Hypothalamus (tissue), 51 donors: ENCODE measurements at regions not wholly inside any gene's neighbourhood (a gene's known extent, or its start where the extent isn't known, plus 50 kb on each side); places are given as distances from the start of the nearest gene placed in this dataset.

Source experiments
- DNase-seq, 51 donors: peaks; one replicate each; lab custom pipeline; 2025; lab: John Stamatoyannopoulos, UW

DNA sequence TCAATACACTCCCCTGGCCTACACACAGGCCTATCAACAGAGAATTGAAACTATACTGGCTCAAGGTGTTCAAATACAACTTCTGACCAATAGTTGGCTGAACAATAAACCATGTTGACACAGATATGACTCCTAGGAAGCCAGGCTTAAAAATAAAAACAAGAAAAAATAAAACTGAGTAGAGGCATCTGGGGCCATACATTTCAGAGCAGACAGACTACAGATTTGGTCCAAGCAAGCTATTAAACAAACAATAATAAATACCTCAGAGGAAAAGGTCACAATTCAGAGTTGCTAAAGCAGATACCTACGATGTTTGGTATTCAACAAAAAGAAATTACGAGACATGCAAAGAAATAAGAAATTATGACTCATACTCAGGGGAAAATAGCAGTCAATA lies 132.8 kb upstream of the ACVR2A start:
- no peak for DNase-seq

DNA sequence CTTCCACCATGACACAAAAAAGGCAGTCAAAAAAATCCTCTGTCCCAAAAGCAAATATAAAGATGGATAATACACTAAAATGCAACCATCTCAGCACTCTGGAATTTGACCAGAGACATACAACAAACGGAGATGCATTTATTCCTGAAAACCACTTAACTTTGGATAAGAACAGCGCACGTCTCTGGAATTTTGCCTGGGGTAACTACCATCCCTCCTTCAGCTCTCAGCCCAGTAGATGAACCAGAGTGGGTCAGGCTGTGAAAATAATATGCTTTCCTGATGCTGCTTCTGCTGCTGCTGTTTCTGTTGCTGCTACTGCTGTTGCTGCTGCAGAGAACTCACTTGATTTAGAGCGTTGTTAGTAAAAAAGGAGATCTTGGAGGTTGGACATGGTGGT lies 133.8 kb upstream of the ACVR2A start:
- no peak for DNase-seq

DNA sequence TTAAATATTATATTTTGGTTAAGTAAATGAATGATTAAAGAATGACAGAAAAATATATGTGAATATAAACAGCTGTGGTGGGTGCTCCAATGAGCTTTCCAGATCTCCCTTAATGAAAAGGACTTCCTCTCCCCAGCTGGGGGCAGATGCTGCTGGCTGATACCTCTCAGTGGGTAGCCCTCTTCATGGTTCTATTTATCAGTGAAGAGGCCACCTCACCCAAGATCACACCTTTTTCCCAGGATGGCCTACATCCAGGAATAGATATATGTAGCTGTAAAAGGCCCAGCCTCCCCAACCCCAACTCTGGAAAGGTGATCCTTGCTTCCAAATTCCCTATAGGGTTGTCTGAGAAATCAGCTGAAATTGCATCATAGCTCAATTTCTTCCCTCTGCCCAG lies 135.2 kb upstream of the ACVR2A start:
- no peak for DNase-seq

DNA sequence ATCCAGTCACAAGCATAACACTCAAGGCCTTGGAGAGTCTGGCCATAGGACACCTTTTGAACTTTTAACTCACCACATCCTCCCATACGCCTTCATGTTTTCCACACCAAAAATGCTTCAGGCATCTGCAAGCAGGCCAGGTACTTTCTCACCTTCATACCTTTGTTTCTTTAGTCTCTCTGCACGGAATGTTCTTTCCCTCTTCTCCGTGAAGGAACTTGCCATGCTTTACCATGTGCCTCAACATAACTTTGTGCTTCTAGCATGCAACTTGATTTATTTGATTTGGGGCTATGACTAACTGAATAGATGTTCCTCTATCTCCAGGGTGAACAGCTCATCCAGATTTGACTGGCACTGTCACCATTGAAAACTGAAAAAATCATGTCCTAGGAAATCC lies 141.7 kb upstream of the ACVR2A start:
- no peak for DNase-seq

DNA sequence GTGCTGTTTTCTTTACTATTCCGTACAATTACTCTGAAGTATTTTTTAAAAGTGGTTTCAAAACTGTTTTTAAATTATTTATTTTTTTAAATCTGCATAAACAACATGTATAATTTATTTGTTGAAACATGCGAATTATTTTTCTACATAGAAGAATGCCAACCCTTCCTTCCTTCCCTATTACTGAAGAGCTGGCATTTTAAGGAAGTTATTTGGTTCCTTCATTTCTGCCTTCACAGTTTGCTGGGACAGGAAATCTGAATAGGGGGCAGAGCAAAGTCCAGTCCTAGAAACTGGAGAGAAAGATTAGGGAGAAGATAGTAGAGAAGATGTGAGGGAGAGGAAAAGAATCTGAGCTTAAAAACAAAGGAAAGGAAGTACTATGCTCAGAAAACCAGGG lies 146.7 kb upstream of the ACVR2A start:
- DNase-seq = no peak

DNA sequence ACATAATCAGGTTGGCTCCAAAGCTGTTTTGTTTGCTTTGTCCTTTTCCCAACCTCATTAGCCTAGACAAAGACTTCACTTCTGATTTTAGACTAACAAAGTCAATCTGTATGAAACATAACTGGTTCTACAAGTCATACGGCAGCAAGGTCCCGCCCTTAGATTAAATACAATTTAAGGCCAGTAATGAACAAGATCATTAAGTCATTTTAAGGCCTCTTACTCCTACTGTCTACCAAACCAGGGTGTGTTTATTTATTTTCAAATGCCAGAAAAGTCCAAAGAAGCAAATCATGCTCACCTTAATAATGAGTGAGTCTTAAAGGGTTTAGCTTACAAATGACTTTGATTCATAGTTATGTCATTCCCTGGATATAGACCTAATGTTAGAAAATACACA lies 148.4 kb upstream of the ACVR2A start:
- DNase-seq = no peak

DNA sequence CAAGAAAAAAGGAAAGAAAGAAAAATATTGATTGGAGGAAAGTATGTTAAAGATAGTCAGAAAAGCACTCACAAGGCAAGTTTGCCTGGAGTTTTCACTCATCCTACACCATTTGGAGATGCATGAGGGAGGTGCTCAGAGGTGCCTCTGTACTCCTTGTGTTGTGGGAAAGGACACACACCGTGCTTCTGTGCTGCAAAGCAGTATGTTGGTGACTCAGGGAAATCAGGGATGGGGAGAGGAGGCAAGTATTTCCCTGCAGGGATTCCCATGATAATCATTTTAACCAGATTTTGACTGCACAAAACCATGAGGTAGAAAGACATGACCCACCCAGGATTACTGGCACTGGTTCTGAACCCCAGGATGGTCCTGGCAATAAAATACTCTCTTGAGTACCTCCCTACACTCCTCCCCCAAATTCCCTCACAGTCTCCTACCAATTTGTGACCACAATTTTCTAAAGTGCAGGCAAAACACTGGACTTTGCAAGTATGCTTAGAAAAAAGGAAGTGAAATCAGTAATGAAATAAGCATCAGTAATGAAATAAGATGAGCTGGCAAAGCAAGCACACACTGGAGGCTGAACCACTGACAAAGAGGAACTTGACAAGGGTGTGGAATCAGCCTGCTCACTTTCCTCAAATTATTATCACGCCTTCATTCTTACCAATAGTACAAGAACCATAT lies 155.5 kb upstream of the ACVR2A start:
- no peak for DNase-seq

DNA sequence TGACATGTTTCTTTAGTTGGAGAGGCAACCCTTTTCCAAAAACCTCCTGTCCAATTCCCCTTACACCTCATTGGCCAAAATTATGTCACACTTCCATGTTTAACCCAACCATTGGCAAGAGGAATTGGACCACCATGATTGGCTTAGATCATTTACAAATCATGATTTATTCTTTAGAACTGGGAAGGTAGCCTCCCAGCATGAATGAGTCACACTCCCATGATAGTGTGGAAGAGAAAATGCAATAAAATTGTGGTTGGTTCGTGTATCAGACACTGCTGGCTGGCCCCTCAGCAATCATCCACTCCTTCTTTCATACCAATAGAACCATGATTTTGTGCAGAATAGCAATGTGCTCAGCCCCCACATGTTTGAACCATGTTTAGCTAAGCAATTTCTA lies 156.6 kb upstream of the ACVR2A start:
- no peak for DNase-seq

DNA sequence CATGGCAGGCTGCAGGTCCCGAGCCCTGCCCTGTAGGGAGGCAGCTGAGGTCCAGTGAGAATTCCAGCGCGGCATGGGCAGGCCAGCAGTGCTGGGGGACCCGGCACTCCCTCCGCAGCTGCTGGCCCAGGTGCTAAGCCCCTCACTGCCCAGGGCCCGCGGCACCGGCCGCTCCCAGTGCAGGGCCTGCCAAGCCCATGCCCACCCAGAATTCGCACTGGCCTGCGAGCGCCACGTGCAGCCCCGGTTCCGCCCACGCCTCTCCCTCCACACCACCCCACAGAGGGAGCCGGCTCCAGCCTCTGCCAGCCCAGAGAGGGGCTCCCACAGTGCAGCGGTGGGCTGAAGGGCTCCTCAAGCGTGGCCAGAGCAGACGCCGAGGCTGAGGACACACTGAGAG lies 158.5 kb upstream of the ACVR2A start:
- no peak for DNase-seq

DNA sequence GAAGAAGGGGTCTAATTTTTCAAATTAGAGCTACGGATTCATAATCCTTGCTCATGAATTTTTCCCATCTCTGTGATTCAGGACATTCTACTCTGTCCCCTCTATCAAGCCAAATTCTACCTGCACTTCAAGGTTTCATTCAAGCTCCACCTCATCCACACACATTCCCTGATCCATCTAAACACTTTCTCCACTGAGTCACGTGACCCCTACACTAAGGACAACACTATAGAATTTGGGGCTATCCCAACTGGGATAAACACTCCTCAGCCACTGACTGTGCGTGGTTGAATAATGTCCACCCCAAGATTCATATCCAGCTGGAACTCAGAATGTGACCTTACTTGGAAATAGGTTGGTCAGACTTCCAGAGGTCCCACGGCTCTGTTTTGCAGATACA lies 159.9 kb upstream of the ACVR2A start:
- no peak for DNase-seq

DNA sequence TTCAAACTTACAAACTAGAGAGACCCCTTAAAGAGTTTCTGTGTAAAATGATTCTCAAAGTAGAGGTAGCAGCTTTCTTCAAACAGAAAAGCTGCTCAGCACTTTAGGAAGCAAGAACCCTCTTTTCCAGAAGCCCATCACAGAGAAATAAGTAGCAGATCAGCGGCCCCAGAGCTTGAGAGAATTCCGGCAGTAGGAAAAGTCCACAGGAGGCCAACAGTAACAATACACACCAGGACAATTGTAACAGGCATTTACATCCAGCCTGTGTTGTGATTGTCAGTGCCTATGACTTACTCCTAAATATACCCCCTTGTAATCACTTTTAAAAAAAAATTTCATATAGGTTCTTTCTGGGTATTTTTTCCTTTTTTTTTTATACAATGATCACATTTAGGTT lies 161.4 kb upstream of the ACVR2A start:
- DNase-seq = no peak

DNA sequence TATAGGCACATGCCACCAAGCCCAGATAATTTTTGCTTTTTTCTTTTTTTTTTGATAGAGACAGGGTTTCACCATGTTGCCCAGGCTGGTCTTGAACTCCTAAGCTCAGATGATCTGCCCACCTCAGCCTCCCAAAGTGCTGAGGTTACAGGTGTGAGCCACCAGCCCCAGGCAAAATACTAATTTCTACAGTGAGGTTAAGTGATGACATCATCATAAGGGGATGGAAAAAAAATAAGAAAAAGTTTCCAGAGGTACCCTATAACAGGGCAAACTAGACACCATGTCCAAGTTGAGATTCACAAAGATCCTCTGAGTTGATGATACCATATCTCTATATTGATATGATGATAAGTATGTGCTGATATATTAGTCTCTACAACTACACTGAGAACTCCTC lies 163.7 kb upstream of the ACVR2A start:
- DNase-seq = no peak

DNA sequence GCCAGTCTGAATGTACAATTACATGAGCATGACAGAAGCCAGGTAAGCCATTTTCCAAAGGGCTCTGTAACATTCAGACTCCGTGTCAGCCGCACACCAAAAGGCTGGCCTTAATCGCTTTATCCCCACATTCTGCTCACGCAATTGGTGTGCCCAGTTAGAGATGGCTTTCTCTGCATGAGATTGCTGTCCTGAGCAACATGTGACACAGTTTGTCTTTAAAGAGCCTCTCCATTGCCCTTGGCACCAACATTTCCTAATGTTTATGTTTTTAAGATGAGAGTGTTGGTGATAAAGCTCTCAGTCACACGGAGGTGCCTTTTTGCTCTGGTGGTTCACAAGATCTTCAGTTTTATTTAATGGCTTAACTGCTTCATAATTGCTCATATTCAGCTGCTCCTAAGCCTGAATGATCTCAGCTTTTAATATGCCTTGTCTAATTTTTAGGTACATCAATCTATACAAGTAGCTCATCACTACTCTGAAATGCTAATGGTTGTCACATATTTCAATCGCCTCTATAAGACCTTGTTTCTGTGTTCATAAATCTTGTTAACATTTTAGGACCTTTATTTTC lies 164.8 kb upstream of the ACVR2A start:
- DNase-seq = no peak

DNA sequence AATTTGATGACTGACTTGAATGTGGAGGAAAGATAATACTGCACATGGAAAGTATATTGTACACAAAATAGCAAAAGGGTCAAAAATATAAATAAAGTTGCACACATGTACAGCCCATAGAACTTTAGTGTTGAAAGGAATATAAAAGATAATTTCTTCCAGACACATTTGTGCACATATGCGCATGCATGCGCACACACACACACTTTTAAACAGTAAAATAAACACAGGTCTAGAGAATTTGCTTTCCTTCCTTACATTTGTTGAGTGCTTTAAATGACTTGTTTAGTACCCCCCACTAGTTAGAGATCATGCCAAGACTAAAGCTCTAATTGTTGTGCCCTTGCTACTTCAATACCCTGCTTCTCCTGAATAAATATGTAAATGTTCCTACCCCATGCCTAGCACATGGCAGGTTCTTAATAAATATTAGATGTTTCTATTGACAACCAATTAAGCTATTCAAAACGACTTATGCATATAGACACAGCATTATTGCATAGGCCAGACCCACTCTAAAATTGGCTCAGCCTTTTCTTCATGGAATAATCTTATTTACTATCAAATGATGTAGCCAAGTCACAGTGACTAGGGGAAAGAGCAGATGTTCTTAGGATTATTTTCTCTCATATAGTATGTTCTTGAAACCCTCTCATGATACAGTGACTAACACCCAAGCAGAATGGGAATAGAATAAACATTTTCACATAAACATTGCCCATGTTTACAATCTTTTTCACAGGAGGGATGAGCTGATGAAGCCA lies 165.5 kb upstream of the ACVR2A start:
- DNase-seq = no peak

DNA sequence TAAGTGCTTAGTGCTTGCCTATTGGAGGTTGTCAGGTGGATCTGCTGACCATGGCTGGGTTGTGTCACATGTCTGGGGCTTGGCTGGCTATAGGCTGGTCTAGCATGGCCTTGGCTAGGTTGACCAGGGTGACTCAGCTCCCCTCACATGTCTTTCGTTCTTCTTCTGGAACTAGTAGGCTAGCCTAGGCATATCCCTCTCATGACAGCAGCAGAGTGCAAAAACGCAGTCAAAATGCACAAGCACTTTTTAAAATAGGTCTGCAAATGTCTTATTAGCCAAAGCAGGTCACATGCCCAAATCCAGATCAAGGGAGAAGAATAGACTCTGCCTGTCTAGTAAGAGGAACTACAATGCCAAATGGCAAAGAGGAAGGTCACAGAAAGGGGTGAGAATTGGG lies 179.7 kb upstream of the ACVR2A start:
- no peak for DNase-seq

DNA sequence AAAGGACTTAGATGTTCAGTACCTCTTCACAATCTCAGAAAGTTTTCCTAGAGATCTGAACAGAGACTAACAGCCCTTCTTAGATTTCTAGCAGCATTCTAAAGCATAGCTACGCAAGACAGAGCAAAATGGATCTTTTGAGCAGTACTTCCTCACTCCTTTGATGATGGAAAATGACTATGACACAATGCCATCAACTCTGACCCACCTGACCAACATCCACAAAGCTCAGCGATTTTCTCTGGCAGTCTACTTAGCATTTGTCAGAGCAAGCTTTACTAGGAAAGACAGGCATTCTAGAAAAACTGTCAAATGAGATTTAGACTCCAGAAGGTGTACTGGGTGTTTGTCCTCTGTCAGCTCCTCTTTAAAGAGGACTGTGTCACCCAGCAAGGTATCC lies 180.9 kb upstream of the ACVR2A start:
- DNase-seq = no peak

DNA sequence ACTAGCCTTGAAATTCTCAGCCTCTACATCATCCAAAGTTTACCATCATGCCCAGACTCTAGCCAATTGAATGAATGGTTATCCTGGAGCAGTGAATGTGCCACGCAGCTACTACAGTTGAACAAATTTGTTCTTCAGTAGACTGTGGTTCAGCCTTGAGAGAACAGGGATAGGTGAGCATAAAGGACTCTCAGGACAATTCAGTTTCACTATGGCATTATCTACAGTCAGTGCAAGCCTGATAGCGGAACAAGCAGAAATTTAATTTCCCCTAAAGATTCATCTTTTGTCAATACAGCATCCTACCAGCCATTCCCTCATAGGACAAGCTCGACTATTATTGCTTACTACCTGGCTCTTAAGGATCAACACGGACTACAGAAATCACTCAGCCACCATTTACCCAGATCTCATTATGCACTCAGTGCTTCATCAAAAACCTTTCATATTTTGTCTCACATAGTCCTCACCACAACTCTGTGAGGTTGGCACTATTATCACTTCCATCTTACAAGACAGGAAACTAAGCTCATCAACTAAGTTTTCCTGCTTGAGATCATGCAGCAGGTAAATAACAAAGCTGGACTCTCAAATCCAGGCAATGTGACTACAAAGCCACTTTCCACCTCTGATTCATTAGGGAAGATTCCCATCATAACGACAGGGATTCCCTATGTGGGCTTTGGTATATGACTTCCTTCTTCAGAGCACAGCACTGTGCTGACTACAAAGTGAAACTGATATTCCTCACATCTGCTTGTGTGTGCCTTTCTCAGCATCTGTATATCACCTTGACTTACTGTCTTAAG lies 181.5 kb upstream of the ACVR2A start:
- DNase-seq = no peak

DNA sequence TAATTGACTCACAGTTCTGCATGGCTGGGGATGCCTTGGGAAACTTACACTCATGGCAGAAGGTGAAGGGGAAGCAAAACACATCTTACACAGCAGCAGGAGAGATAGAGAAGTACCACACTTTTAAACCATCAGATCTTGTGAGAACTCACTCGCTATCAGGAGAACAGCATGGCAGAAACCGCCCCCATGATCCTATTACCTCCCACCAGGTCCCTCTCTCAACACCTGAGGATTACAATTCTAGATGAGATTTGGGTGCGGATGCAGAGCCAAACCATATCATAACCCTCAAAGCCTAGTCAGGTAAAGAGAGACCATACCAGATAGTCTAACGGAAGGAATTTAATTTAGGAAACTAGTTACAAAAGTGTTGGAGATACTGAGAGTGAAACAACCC lies 182.6 kb upstream of the ACVR2A start:
- no peak for DNase-seq

DNA sequence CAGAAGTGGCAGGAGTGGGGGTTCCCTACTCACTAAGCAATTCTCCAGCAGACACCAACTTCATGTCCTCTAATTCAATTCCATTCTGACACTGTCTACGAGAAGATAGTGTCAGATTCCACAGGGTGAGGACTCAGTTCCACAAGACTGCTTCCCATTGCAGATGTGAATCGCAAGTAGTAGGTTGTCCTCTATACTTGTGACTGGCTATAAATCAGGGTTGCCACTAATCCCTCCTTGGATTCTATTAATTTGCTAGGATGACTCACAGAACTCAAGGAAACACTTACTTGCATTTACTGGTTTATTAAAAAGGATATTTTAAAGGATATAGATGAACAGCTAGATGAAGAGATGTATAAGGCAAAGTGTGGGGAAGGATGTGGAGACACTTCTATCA lies 184.1 kb upstream of the ACVR2A start:
- DNase-seq = no peak

DNA sequence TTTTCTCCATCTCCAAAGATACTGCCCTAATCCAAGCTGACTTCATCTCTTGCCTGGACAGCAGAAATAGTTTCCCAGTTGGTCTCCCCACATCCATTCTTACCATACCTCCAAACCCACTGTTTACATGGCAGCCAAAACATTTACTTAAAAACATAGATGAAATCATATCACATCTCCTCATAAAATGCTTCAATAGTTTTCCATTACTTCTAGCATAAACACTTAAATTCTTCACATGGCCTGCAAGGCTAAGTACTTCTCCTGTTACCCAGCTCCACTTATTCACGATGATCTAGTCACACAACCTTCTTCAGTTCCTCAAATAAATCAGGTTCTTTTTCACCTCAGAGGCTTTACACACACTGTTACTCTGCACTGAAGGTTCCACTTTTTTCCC lies 185.8 kb upstream of the ACVR2A start:
- DNase-seq = no peak
